Stomach (tissue), 8 donors: ENCODE measurements at regions not wholly inside any gene's neighbourhood (a gene's known extent, or its start where the extent isn't known, plus 50 kb on each side); places are given as distances from the start of the nearest gene placed in this dataset.

Experiments
- DNase-seq, 2 donors: peaks; one replicate each; pipeline versions ENCODE4 v3.0.0 to v3.0.0-alpha.2; 2013 to 2019
- H3K27ac ChIP-seq, 5 donors: fragments of 200-600 bp in 4 of 5; sonication (generic) in 4 of 5; one replicate each; pipeline ENCODE4 v1.5.1; 2013 to 2019; ENCODE audit warnings: mild to moderate bottlenecking in 1 of 5, moderate library complexity in 1 of 5
- H3K27me3 ChIP-seq, 3 donors: fragments of 200-600 bp; sonication (generic); one replicate each; pipeline ENCODE4 v1.5.1; 2017 to 2019; ENCODE audit warnings: mixed run types in 1 of 3
- H3K36me3 ChIP-seq, 4 donors: fragments of 200-600 bp; sonication (generic); 1 replicate in 3 of 4; 2 replicates in 1 of 4; pipeline ENCODE4 v1.5.1; 2016 to 2019
- H3K4me1 ChIP-seq, 4 donors: fragments of 200-600 bp; sonication (generic); one replicate each; pipeline ENCODE4 v1.5.1; 2016 to 2019
- H3K4me3 ChIP-seq, 4 donors: fragments of 200-600 bp; sonication (generic) in 3 of 4; one replicate each; pipeline ENCODE4 v1.5.1; 2016 to 2019; ENCODE audit warnings: mild to moderate bottlenecking in 1 of 4
- H3K9me3 ChIP-seq, 4 donors: fragments of 200-600 bp; sonication (generic); one replicate each; pipeline ENCODE4 v1.5.1; 2016 to 2019
- EP300 ChIP-seq: sonication (generic); formaldehyde crosslinking; IDR thresholded peaks from one replicate; pipeline ENCODE4 v1.6.1; 2017; ENCODE audit warnings: antibody characterized with exemption
- POLR2A ChIP-seq, 4 donors: fragments of 450-650 bp; IDR thresholded peaks; one replicate each; pipeline ENCODE4 v1.6.1; 2016; ENCODE audit warnings: antibody characterized with exemption in 4 of 4, control low read depth in 2 of 4, mild to moderate bottlenecking in 1 of 4, moderate library complexity in 1 of 4
- POLR2AphosphoS5 ChIP-seq, 3 donors: sonication (generic); formaldehyde crosslinking; IDR thresholded peaks; one replicate each; pipeline ENCODE4 v1.6.1; 2016; ENCODE audit warnings: antibody characterized with exemption in 3 of 3
- WGBS, 5 donors: extraction: QIAGEN DNeasy Blood & Tissue Kit in 3 of 5; methylation state at CpG; one replicate each; pipeline versions ENCODE4 v1.1.5 to v1.1.7; 2013 to 2018; 5-methylcytosine and 5-hydroxymethylcytosine counted together
- intact Hi-C: fragments of 100-400 bp; cut with DNase I; formaldehyde crosslinking; loops from one replicate; pipeline ENCODE4 v1.15.1; 2023; ENCODE audit warnings: low total_unique reads
- TF ChIP-seq, protein P1 (sequence below), 7 experiments: fragments of 450-650 bp in 4 of 7; fragments of 200-600 bp in 3 of 7; sonication (generic) in 3 of 7; IDR thresholded peaks; one replicate each; pipeline ENCODE4 v1.5.1; 2016 to 2019; ENCODE audit warnings: antibody characterized with exemption in 7 of 7, control low read depth in 2 of 7, mild to moderate bottlenecking in 1 of 7
- donor health status: healthy with polysubstance abuse.
- donor health status: Bipolar disorder and iron deficiency.
- donor health status: healthy.

- no peaks in the 10 kb centered on the region for H3K9me3 ChIP-seq
- no peak overlapping the region for H3K27ac ChIP-seq
- no peak for TF ChIP-seq POLR2A (IDR thresholded peaks at IDR 0.05)
- no peak for TF ChIP-seq EP300
- no peak for TF ChIP-seq POLR2AphosphoS5 (IDR thresholded peaks at IDR 0.05)
- TF ChIP-seq, protein P1, sequence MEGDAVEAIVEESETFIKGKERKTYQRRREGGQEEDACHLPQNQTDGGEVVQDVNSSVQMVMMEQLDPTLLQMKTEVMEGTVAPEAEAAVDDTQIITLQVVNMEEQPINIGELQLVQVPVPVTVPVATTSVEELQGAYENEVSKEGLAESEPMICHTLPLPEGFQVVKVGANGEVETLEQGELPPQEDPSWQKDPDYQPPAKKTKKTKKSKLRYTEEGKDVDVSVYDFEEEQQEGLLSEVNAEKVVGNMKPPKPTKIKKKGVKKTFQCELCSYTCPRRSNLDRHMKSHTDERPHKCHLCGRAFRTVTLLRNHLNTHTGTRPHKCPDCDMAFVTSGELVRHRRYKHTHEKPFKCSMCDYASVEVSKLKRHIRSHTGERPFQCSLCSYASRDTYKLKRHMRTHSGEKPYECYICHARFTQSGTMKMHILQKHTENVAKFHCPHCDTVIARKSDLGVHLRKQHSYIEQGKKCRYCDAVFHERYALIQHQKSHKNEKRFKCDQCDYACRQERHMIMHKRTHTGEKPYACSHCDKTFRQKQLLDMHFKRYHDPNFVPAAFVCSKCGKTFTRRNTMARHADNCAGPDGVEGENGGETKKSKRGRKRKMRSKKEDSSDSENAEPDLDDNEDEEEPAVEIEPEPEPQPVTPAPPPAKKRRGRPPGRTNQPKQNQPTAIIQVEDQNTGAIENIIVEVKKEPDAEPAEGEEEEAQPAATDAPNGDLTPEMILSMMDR (IDR thresholded peaks at IDR 0.05) = no peak
- H3K4me1 ChIP-seq = no peaks in the 10 kb centered on the region
- DNase-seq = no peak
- no peaks in the 10 kb centered on the region for H3K36me3 ChIP-seq
- H3K27me3 ChIP-seq = no peaks in the 10 kb centered on the region
- intact Hi-C loops = no loop called here
- H3K4me3 ChIP-seq = no peak overlapping the region
These were observed 98.4 kb upstream of the MANEA start for GRCh38 chr6:95478941-95479340.

DNA sequence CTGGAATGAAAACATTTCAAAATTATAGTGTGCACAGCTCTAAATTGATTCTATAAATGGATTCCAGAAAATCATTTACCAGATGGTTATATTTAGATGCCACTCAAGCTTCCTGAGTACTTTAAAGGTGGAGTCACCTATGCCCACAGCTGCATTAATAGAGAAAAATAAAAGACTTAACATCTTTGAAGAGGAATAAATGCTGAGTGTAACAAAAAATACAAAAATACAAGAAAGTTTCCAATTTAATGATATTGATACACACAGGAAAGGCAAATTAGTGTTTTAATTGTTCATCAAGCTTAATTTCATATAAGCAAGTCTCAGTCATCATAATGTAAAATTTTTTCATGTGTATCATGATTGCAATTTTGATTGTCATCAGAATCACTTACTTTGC lies 89.5 kb upstream of the MANEA start:
- Histone ChIP-seq H3K36me3 (no peaks in the 10 kb centered on the region), H3K27ac (no peak overlapping the region), H3K27me3 (no peaks in the 10 kb centered on the region), H3K4me3 (no peak overlapping the region), H3K9me3 (no peaks in the 10 kb centered on the region), H3K4me1 (no peaks in the 10 kb centered on the region)
- DNase-seq = no peak
- TF ChIP-seq POLR2AphosphoS5 (IDR thresholded peaks at IDR 0.05) (no peak), POLR2A (IDR thresholded peaks at IDR 0.05) (no peak)
- TF ChIP-seq, protein P1 (IDR thresholded peaks at IDR 0.05) = no peak
- intact Hi-C loops = no loop called here

GRCh38 chr6:95489185-95489863 lies 88.0 kb upstream of the MANEA start:
- intact Hi-C loops = no loop called here
- WGBS, 5 donors = 25 to 46% (median 27%) methylated on average over 3 of the region's 3 CpGs
- Histone ChIP-seq H3K36me3 (no peaks in the 10 kb centered on the region), H3K4me3 (no peak overlapping the region), H3K27ac (no peak overlapping the region), H3K27me3 (no peaks in the 10 kb centered on the region), H3K9me3 (no peaks in the 10 kb centered on the region), H3K4me1 (no peaks in the 10 kb centered on the region)
- TF ChIP-seq POLR2A (IDR thresholded peaks at IDR 0.05) (no peak), EP300 (no peak), POLR2AphosphoS5 (IDR thresholded peaks at IDR 0.05) (no peak)
- TF ChIP-seq, protein P1 (IDR thresholded peaks at IDR 0.05) = no peak
- no peak for DNase-seq

GRCh38 chr6:95496769-95497426 lies 80.4 kb upstream of the MANEA start:
- 92 to 96% (median 95%) methylated on average over 17 to 28 of the region's 28 CpGs for WGBS, 5 donors
- TF ChIP-seq, protein P1 (IDR thresholded peaks at IDR 0.05) = no peak
- TF ChIP-seq POLR2A (IDR thresholded peaks at IDR 0.05) (no peak), EP300 (no peak), POLR2AphosphoS5 (IDR thresholded peaks at IDR 0.05) (no peak)
- no peak overlapping the region for H3K4me3 ChIP-seq
- no peaks in the 10 kb centered on the region for H3K36me3 ChIP-seq
- no peak overlapping the region for H3K27ac ChIP-seq
- no peak for DNase-seq
- no peaks in the 10 kb centered on the region for H3K4me1 ChIP-seq
- H3K9me3 ChIP-seq = peaks cover 0 to 10% (median 8%) of the 10 kb centered on the region in 4 donors
- intact Hi-C loops = no loop called here
- H3K27me3 ChIP-seq = no peaks in the 10 kb centered on the region
